ENCODE measurements at regions not wholly inside any gene's neighbourhood (a gene's known extent, or its start where the extent isn't known, plus 50 kb on each side); places are given as distances from the start of the nearest gene placed in this dataset.
"Not testable (repeated sequence)": the region's sequence is repeated elsewhere in the genome, so short reads cannot be mapped to it uniquely, and the experiment has no call there.

- no peak for TF ChIP-seq NFYB (CRISPR knock-in tag; conservative IDR thresholded peaks at IDR 0.05; ENCODE audit: low read depth)
- no peak for TF ChIP-seq ZNF281 (CRISPR knock-in tag; IDR thresholded peaks at IDR 0.05)
- TF ChIP-seq SP1 (CRISPR knock-in tag; conservative IDR thresholded peaks at IDR 0.05), result no peak
- no peak for TF ChIP-seq PRRX2 (CRISPR knock-in tag; IDR thresholded peaks at IDR 0.05)
- TF ChIP-seq FOXP4 (CRISPR knock-in tag; IDR thresholded peaks at IDR 0.05), result no peak
- TF ChIP-seq EMX1 (CRISPR knock-in tag; IDR thresholded peaks at IDR 0.05), result no peak
- no peak for TF ChIP-seq SMAD4 (CRISPR knock-in tag; IDR thresholded peaks at IDR 0.05)
- no peak for TF ChIP-seq NFE2L1 (CRISPR knock-in tag; IDR thresholded peaks at IDR 0.05)
- TF ChIP-seq ZNF425 (CRISPR knock-in tag; conservative IDR thresholded peaks at IDR 0.05), result no peak
- no peak for TF ChIP-seq NFATC4 (CRISPR knock-in tag; IDR thresholded peaks at IDR 0.05)
Observed at GRCh38 chrX:76520273-76521054, 93.0 kb downstream of the MAGEE1 start (continued).

GRCh38 chrX:76535675-76536074, 108.2 kb downstream of the MAGEE1 start:
- POLR2A ChIA-PET; CTCF ChIA-PET; H3K9me3 Mint-ChIP-seq; H3K36me3 Mint-ChIP-seq; ATAC-seq; DNase-seq (ENCODE audit: low spot score); H3K4me3 Mint-ChIP-seq; H3K27me3 Mint-ChIP-seq (ENCODE audit: low read depth); H3K27ac Mint-ChIP-seq; H3K4me1 Mint-ChIP-seq: not testable (repeated sequence)

GRCh38 chrX:76538860-76539259, 111.3 kb downstream of the MAGEE1 start:
- Mint-ChIP-seq H3K27ac (no peak overlapping the region), H3K4me1 (peaks cover 4% of the 10 kb centered on the region; the same call in 1 of the 2 replicates), H3K36me3 (no peaks in the 10 kb centered on the region), H3K4me3 (no peak overlapping the region), H3K27me3 (ENCODE audit: low read depth) (no peaks in the 10 kb centered on the region; the same call in 1 of the 2 replicates), H3K9me3 (no peaks in the 10 kb centered on the region)
- POLR2A ChIA-PET, result interaction anchor here (0.6 kb wide), 1 partner anchor 260 kb away, joined by 3 read pairs; no protein-coding TSS in a partner anchor
- TF ChIP-seq GTF2I (CRISPR knock-in tag; conservative IDR thresholded peaks at IDR 0.05) (no peak), ESRRA (CRISPR knock-in tag; IDR thresholded peaks at IDR 0.05; ENCODE audit: borderline replicate concordance) (no peak), ZNF425 (CRISPR knock-in tag; conservative IDR thresholded peaks at IDR 0.05) (no peak), ZNF121 (CRISPR knock-in tag; IDR thresholded peaks at IDR 0.05) (no peak), ZNF281 (CRISPR knock-in tag; IDR thresholded peaks at IDR 0.05) (no peak), TEAD1 (CRISPR knock-in tag; IDR thresholded peaks at IDR 0.05) (no peak), ZNF317 (CRISPR knock-in tag; IDR thresholded peaks at IDR 0.05; ENCODE audit: borderline replicate concordance, low read depth) (no peak), ZNF219 (CRISPR knock-in tag; IDR thresholded peaks at IDR 0.05; ENCODE audit: borderline replicate concordance) (no peak)
- DNase-seq (ENCODE audit: low spot score) (peak; percentile 35), ATAC-seq (no peak)
- CTCF ChIA-PET, result interaction anchor here (1.2 to 2.1 kb wide), 5 partner anchors 12 to 1491 kb away, joined by 3 to 16 read pairs (median 5); no protein-coding TSS in a partner anchor

GRCh38 chrX:76543381-76543780, 115.9 kb downstream of the MAGEE1 start:
- H3K36me3 Mint-ChIP-seq; CTCF ChIA-PET; H3K27me3 Mint-ChIP-seq (ENCODE audit: low read depth); H3K27ac Mint-ChIP-seq; H3K9me3 Mint-ChIP-seq; H3K4me1 Mint-ChIP-seq; POLR2A ChIA-PET; ATAC-seq; H3K4me3 Mint-ChIP-seq; DNase-seq (ENCODE audit: low spot score): not testable (repeated sequence)
